Islet precursor cell (in vitro differentiated cells): ENCODE measurements at regions not wholly inside any gene's neighbourhood (a gene's known extent, or its start where the extent isn't known, plus 50 kb on each side); places are given as distances from the start of the nearest gene placed in this dataset.
"Not testable (repeated sequence)": the region's sequence is repeated elsewhere in the genome, so short reads cannot be mapped to it uniquely, and the experiment has no call there.

ENCODE experiments used
- DNase-seq: peaks from one replicate; pipeline ENCODE4 v3.0.0-alpha.2; 2018

- DNase-seq, result not testable (repeated sequence)
Observed at GRCh38 chr1:83455753-83456152, 543.2 kb downstream of the TTLL7 start.

- DNase-seq, result not testable (repeated sequence)
Observed at GRCh38 chr1:83445873-83446272, 553.1 kb downstream of the TTLL7 start.

DNA sequence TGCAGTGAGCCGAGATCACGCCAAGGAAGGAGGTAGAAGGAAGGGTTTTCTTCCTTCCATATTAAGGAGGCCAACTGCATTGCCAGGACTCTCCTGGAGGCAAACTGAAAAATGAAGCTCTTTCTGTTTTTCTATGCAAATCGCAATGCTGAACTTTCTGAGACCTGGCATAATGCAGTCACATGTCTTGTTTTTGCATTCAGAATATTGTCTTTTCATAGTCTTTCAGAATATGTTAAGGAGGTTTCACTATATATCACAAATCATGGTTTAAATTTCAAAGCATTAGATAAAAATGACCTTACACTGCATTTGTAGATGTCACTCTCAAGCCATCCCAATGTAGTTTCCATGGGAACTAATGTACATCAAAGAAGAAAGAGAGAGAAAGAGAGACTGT lies 556.5 kb downstream of the TTLL7 start:
- DNase-seq, result not testable (repeated sequence)

DNA sequence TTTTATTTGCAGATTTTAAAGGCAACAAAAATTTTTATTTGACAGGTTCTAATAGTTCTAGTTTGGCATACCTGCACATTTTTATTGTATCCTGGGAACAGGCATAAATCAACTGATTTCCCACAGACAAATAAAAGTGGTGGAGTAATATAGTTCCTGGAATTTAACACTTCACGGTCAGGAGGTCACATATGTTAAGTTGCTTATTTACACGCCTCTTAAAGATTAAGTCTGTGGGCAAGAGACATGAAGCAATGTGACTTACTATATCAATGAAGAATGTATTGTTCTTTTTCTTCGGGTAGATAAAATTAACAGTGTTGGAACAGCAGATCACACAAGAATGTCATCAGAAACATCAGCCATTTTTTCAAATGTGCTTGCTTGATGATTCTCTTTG lies 558.3 kb downstream of the TTLL7 start:
- DNase-seq, result not testable (repeated sequence)

- DNase-seq, result not testable (repeated sequence)
Observed at GRCh38 chr1:83440021-83440420, 558.9 kb downstream of the TTLL7 start.

DNA sequence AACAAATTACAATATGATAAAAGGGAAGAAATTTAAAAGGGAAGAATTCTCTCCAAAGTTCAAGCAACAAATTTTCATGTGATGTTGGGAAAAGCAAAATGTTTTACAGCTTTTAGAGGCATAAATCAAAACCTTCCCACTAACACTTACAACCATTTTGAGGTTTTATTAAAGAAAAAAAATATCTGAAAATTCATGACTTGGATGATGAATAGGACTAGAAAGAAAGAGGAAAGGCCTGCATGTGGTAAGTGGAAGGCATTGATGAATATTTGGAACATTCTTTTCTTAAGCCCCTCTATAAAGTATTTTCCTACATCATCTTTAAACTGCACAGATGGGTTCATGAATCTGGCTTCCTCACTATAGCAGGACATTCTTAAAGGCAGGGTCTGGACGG lies 560.6 kb downstream of the TTLL7 start:
- not testable (repeated sequence) for DNase-seq

DNA sequence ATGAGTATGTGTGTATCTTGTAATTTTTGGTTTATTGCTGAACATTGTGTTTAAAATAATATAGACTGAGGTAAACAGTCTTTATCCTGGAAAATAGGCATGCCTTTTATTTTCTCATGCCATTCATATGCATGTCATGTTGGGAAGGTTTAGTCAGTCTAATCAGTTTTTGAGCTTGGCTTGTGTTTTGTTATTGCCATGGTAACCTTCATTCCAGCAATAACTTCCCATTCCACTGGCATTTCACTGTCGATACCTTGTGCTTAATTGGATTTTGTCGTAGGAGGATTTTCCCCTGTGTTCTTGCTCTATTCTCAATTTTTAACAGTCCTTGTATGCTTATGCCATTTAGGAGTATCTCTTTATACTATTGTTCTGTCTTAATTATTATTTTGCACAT lies 563.6 kb downstream of the TTLL7 start:
- not testable (repeated sequence) for DNase-seq

DNA sequence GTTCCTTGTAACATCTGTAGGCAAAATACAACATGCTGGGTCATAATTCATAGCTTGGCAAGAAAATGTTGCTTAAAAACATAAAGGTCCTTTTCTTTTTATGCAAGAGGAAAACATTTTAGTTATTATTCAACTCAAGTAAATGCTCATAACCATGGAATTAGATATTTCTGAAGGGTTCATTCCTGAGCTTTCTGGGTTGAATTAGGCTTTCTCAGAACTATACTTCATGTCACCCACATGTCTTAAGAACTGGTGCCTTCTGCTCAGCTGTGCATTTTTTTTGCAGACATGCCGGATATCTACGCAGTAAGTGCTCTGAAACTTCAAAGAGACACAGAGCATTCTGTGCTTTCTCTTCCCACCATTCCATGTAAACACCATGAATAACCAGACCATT lies 571.4 kb downstream of the TTLL7 start:
- not testable (repeated sequence) for DNase-seq

- not testable (repeated sequence) for DNase-seq
Observed at GRCh38 chr1:83423382-83423781, 575.5 kb downstream of the TTLL7 start.

- no peak for DNase-seq
Observed at GRCh38 chr1:83418558-83418957, 580.4 kb downstream of the TTLL7 start.

DNA sequence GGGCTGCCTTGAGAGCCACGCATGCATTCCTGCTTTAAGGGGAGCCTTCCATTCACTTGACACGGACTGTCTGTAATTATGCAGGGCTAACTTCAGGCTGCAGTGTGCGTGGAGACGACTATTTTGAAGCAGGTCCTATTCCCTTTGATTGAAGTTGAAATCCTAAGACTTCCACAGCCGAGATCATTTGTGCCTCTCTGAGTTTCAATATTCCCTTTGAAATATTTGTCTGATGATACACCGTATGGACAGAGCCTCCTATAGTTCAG lies 585.2 kb downstream of the TTLL7 start:
- DNase-seq, result not testable (repeated sequence)

- not testable (repeated sequence) for DNase-seq
Observed at GRCh38 chr1:83410746-83411413, 588.1 kb downstream of the TTLL7 start.

DNA sequence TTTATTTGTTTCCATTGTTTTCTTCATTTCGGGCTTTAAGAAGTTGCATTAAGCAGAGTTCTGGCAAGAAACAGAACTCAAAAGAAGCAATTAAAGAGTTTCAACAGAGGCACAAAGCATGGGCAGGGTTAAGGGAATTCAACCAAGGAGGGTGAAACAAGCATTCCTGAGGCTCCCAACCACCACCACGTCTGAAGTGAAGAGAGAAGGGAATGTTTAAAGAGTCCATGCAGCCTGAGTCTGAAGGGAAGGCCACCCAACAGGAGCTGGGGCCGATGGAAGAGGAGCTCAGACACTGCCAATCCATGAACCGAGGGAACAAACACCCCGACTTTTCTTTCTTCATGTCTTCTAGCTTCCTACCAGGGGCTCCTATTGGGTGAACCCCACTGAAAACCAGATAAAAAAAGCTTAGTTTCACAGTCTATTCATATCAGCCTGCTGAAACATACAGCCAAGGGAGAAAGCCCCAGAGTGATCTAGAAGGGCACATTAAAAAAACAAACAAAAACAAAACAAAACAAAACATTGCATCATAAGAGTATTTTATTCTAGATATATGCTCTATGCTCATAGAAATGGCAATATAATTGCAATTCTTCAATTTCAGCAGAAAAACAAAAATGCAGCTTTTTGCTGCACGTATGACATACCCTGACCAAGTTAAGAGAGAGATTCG lies 592.1 kb downstream of the TTLL7 start:
- DNase-seq, result not testable (repeated sequence)

GRCh38 chr1:83405789-83406188 lies 593.1 kb downstream of the TTLL7 start:
- DNase-seq, result not testable (repeated sequence)

- not testable (repeated sequence) for DNase-seq
Observed at GRCh38 chr1:83403500-83403899, 595.4 kb downstream of the TTLL7 start.

DNA sequence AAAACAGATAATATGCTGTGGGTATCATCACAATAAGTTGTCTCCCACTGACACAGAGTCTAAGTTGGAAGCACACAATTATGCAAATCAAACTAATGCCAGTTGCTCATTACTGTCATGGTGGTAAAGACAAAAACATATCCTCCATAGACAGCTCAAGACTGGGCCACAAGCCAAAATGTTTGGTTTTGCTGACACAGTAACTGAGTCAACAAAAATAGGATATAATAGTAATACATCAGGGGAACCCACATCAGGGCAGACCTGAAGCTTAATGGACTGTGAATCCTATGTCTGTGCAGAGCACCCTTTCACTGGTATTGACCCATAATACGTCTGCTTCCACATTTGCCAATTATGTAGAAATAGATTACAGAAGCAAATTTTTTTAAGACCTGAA lies 597.8 kb downstream of the TTLL7 start:
- not testable (repeated sequence) for DNase-seq

GRCh38 chr1:83400173-83400572 lies 598.8 kb downstream of the TTLL7 start:
- DNase-seq, result not testable (repeated sequence)

DNA sequence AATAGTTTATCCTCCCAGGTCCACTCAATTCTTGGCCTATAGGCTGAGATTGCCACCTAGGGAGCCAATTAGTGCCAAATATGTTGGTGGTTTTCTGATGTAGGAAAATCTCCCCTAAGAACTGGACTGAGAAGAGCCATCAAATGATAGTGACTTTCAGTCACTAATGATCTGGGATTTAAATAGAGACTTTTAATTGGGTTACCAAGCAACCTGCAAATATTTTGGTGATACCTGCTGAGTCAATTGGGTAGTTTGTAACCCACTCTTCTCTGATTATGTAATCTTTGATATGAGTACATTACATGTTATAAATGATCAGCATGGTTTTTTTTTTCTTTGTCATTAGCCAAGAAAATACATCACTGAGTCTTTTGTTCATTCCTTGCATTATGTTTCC lies 600.8 kb downstream of the TTLL7 start:
- DNase-seq, result not testable (repeated sequence)

- DNase-seq, result not testable (repeated sequence)
Observed at GRCh38 chr1:83395130-83395529, 603.8 kb downstream of the TTLL7 start.

DNA sequence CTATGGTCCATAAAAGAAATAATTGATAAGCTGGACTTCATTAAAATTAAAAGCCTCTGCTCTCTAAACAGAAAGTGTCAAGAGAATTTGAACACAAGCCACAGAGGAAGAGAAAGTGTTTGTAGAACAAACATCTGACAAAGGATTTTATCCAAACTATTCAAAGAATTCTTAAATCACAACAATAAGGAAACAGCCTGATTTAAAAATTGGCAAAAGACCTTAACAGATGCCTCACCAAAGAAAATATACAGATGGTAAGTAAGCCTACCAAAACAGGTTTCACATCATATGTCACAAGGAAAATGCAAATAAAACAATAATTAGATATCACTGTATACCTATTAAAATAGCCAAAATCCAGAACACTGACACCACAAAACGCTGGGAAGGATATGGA lies 612.0 kb downstream of the TTLL7 start:
- DNase-seq, result not testable (repeated sequence)

GRCh38 chr1:83383107-83383506 lies 615.8 kb downstream of the TTLL7 start:
- not testable (repeated sequence) for DNase-seq

GRCh38 chr1:83373018-83373417 lies 625.9 kb downstream of the TTLL7 start:
- DNase-seq, result not testable (repeated sequence)

- not testable (repeated sequence) for DNase-seq
Observed at GRCh38 chr1:83369853-83370252, 629.1 kb downstream of the TTLL7 start.

DNA sequence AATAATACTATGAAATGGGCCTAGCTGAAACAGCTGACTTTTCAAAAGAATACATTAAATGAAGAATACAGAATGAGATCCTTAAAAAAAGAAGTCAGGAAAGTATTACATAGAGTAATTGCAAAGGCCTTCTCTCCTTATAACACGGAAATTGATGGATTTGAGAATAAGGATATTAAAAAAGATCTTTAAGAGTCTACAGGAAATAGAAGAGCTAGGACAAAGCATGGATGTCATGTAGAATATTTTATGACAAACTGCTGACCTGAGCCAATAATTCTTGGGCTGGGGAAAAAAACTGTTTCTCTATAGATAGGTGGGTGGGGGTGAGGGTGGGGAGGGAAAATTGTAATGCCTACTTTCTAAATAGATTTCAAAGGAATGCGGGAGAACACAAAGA lies 633.6 kb downstream of the TTLL7 start:
- not testable (repeated sequence) for DNase-seq

- not testable (repeated sequence) for DNase-seq
Observed at GRCh38 chr1:83345375-83345774, 653.6 kb downstream of the TTLL7 start.
